Fibroblast of lung (primary cell): ENCODE measurements at regions not wholly inside any gene's neighbourhood (a gene's known extent, or its start where the extent isn't known, plus 50 kb on each side); places are given as distances from the start of the nearest gene placed in this dataset.

Experiments used
- CTCF ChIP-seq, 2 donors: IDR thresholded peaks in 1 of 2; conservative IDR thresholded peaks in 1 of 2; 1 replicate in 1 of 2; 2 replicates in 1 of 2; pipeline ENCODE4 v1.5.1; 2011 to 2012; ENCODE audit warnings: low read length in 2 of 2, control low read depth in 1 of 2, inconsistent platforms in 1 of 2, low read depth in 1 of 2, mild to moderate bottlenecking in 1 of 2
- EZH2 ChIP-seq: IDR thresholded peaks from 2 replicates; pipeline ENCODE4 v1.5.1; 2012; ENCODE audit warnings: low read length, control low read depth, mild to moderate bottlenecking; ENCODE audit errors: missing control alignments

DNA sequence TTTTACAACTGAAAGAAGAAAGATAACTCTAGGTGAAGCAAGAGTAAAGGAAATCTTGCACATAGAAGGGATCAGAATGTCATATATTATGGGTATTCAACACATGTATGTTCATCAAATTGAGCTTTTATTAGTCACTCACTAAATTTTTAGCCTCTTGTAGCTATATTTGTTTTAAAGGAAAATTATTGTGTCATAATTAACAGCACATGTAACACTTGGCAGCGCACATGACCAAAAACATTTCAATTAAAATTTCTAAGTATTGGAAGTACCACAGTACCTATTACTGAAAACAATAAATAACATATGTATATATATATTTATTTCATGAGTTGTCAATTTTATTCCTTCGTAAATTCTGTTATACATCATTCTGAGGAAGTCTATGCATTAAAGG, 2800.4 kb downstream of the PCDH9 start:
- no peak for TF ChIP-seq EZH2
- no peak for TF ChIP-seq CTCF (conservative IDR thresholded peaks at IDR 0.05 in 1 of 2, IDR thresholded peaks at IDR 0.05 in 1 of 2; ENCODE audit: low read depth in 1 of 2, low read length in 2 of 2)
